ENCODE measurements at regions not wholly inside any gene's neighbourhood (a gene's known extent, or its start where the extent isn't known, plus 50 kb on each side); places are given as distances from the start of the nearest gene placed in this dataset.

DNA sequence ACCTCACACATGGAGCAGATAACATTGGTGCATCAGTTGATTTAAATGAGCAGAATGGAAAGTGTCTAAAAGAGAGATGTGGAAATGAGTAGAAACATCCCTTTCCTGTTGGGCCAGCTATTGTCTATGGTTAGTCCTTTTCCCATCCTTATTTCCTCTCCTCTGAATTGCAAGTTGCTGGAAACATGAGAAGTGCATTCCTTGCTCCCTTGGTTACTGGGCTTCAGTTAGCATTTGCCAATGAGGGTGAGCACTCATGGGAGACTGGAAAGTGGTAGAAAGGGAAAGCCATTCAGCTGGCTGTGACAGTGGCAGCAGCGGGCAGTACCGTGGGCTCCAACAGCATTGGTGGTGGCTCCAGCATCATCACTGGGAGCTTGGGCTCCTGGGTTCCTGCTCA lies 96.0 kb upstream of the IGFBP7 start:
- no peak for DNase-seq (ENCODE audit: low read depth in 2 of 2)
- H3K4me3 ChIP-seq (replicated peaks in 1 of 2; ENCODE audit: low read depth in 2 of 2, low read length in 2 of 2) = no peak overlapping the region
- TF ChIP-seq, protein P1, sequence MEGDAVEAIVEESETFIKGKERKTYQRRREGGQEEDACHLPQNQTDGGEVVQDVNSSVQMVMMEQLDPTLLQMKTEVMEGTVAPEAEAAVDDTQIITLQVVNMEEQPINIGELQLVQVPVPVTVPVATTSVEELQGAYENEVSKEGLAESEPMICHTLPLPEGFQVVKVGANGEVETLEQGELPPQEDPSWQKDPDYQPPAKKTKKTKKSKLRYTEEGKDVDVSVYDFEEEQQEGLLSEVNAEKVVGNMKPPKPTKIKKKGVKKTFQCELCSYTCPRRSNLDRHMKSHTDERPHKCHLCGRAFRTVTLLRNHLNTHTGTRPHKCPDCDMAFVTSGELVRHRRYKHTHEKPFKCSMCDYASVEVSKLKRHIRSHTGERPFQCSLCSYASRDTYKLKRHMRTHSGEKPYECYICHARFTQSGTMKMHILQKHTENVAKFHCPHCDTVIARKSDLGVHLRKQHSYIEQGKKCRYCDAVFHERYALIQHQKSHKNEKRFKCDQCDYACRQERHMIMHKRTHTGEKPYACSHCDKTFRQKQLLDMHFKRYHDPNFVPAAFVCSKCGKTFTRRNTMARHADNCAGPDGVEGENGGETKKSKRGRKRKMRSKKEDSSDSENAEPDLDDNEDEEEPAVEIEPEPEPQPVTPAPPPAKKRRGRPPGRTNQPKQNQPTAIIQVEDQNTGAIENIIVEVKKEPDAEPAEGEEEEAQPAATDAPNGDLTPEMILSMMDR (IDR thresholded peaks at IDR 0.05; ENCODE audit: low read depth, low read length) = no peak

DNA sequence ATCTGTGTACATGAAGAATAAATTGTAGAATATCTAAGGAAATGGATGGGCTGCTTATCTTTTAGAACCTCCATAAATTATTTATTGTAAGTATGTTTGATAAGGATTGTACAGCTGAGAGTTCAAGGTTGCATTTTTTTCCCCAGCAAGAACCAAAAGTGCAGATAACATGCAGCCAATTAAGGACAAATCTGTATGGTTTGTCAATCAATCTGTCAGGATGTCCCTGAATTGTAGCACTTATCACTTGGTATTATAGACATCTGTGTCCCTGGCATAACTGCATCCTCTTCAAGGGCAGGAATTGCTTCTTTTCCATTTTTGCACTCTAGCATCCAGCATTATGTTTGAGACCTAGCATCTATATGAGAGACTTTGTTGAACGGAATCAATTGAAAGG lies 95.4 kb upstream of the IGFBP7 start:
- DNase-seq (ENCODE audit: low read depth in 2 of 2) = no peak
- H3K4me3 ChIP-seq (replicated peaks in 1 of 2; ENCODE audit: low read depth in 2 of 2, low read length in 2 of 2) = no peak overlapping the region
- TF ChIP-seq, protein P1 (IDR thresholded peaks at IDR 0.05; ENCODE audit: low read depth, low read length) = no peak

DNA sequence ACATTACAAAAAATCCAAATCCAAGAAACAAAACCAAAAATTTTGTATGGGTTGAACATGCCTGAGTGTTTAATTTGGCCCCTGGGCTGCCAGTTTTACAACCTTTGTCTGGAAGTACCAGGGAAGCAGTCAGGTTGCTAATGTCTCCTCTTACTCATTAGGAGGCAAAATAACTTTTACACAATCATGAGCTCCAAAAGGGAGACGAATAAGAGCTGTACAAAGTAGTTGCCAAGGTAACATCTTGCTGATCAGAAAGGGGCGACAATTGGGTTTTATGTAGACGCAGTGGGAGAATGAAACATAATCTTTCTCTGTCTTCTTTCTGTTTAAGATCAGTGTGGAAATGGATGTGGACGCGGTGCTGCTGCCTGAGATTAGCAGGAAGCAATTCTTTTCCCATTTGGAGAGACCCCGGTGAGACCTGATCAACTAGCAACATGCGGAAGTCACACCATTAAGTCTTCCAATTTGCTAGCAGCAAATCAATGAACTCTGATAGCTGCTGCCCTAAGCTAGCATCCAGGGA lies 90.7 kb upstream of the IGFBP7 start:
- no peak overlapping the region for H3K4me3 ChIP-seq (replicated peaks in 1 of 2; ENCODE audit: low read depth in 2 of 2, low read length in 2 of 2)
- DNase-seq (ENCODE audit: low read depth in 2 of 2) = no peak
- TF ChIP-seq, protein P1 (IDR thresholded peaks at IDR 0.05; ENCODE audit: low read depth, low read length) = no peak

DNA sequence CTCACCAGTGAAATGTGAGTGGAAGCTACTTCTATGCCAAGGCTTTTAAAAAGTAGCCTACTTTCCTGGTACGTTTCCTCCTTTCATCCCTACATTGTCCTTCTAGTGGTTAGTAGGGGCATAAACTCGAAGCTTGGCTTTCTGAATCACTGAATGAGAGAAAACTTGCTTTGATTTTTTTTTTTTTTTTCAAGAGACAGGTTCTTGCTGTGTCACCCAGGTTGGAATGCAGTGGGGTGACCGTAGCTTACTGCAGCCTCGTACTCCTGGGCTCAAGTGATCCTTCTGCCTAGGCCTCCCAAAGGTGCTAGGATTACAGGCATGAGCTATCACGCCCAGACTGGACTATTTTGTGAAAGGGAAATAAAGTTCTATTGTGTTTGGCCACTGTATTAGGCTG lies 89.1 kb upstream of the IGFBP7 start:
- no peak for DNase-seq (ENCODE audit: low read depth in 2 of 2)
- H3K4me3 ChIP-seq (replicated peaks in 1 of 2; ENCODE audit: low read depth in 2 of 2, low read length in 2 of 2) = no peak overlapping the region

DNA sequence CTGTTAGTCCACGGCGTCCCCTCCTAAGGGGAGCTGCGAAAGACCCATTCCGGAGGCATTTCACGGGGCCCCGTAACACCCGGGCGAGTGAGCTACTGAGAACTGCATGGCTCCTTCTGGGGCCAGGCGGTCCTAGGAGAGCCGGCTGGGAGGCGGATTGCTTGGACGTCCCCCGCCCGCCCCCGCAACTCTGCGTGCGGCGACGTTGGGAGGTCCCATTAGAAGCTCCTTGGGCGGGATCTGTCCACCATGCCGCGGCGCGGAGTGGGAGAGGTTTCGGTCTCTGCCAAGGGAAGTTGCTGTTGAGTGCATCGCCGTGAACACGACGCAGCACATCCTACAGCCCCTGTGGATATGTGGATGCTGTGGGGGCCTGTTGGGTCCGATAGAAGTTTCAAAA lies 85.4 kb upstream of the IGFBP7 start:
- no peak overlapping the region for H3K4me3 ChIP-seq (replicated peaks in 1 of 2; ENCODE audit: low read depth in 2 of 2, low read length in 2 of 2)
- TF ChIP-seq, protein P1 (IDR thresholded peaks at IDR 0.05; ENCODE audit: low read depth, low read length) = no peak
- DNase-seq (ENCODE audit: low read depth in 2 of 2) = no peak

More for the DNA sequence above, 89.1 kb upstream of the IGFBP7 start:
- TF ChIP-seq, protein P1 (IDR thresholded peaks at IDR 0.05; ENCODE audit: low read depth, low read length) = no peak

DNA sequence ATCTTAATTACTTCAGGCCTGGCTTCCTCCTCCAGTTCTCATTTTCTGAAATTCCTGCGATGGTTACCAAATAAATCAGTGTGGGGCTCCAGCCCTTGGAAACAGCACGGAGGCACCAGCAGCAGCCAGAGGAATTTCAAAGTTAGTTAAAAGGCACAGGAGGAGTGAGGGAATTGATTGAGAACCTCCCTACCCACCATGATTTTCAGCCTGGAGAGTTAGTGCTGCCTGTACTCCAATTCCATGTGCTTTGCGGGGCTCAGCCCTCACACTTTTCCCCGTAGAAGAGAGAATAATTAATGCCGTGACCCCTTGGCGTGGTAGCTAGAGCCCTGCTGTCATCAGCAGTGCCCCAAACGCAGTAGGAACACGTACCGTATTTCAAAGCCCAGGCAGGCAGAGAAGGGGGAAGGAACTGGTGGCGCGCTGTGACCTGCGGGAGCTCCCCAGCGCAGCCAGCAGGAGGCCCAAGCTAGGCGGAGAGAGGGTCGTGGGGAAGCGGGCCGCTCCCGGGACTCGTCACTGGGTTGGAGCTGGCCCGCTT lies 84.0 kb upstream of the IGFBP7 start:
- no peak for DNase-seq (ENCODE audit: low read depth in 2 of 2)
- H3K4me3 ChIP-seq (replicated peaks in 1 of 2; ENCODE audit: low read depth in 2 of 2, low read length in 2 of 2) = no peak overlapping the region
- TF ChIP-seq, protein P1 (IDR thresholded peaks at IDR 0.05; ENCODE audit: low read depth, low read length) = no peak

All from cardiac fibroblast (primary cell).